ENCODE measurements at regions not wholly inside any gene's neighbourhood (a gene's known extent, or its start where the extent isn't known, plus 50 kb on each side); places are given as distances from the start of the nearest gene placed in this dataset.
"Not testable (repeated sequence)": the region's sequence is repeated elsewhere in the genome, so short reads cannot be mapped to it uniquely, and the experiment has no call there.

DNA sequence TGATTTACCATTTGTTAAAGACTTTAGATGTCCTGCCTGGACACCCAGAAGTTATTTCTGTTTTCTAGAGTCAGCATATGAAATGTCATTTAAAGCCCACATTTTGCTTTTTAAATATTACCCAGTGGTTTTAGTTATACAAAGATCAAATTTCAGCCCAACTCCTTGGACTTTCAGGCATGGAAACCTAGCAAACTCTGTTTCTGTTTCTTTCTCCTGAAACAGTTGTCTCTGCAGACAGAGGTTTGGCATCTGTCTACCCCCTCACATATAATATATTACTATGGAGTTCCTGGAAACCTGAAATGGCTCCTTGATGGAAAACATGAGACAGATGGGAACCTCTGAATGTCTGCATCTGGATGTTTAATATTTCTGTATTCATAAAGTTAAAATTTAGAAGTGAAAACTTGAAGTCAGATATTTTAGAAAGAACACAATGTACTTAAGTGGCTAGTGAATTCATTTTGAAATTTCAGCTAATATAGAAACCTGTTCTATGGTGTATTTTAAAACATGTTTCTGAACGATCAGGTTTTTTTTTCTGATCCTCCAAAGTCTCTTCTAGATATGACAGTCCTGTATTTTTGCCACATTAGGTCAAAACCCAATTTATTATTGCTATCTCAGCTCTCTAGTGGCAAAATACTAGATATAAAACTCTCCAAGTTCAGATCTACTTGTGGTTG lies 743.3 kb downstream of the CD109 start:
- intact Hi-C loops (cut with DNase I; ENCODE audit: low total_unique reads), result no loop called here
- no peak for DNase-seq
- no peaks in the 10 kb centered on the region for H3K27me3 ChIP-seq (replicated peaks in 1 of 7)
- H3K27ac ChIP-seq, result no peak overlapping the region
- H3K9me3 ChIP-seq, result peaks cover 0 to 4% (median 0%) of the 10 kb centered on the region in 8 donors
- no peaks in the 10 kb centered on the region for H3K4me1 ChIP-seq
- H3K4me3 ChIP-seq, result no peak overlapping the region
- 48 to 62% (median 57%) methylated on average over 1 of the region's 1 CpG for WGBS, 5 donors
- TF ChIP-seq, protein P1, sequence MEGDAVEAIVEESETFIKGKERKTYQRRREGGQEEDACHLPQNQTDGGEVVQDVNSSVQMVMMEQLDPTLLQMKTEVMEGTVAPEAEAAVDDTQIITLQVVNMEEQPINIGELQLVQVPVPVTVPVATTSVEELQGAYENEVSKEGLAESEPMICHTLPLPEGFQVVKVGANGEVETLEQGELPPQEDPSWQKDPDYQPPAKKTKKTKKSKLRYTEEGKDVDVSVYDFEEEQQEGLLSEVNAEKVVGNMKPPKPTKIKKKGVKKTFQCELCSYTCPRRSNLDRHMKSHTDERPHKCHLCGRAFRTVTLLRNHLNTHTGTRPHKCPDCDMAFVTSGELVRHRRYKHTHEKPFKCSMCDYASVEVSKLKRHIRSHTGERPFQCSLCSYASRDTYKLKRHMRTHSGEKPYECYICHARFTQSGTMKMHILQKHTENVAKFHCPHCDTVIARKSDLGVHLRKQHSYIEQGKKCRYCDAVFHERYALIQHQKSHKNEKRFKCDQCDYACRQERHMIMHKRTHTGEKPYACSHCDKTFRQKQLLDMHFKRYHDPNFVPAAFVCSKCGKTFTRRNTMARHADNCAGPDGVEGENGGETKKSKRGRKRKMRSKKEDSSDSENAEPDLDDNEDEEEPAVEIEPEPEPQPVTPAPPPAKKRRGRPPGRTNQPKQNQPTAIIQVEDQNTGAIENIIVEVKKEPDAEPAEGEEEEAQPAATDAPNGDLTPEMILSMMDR (IDR thresholded peaks at IDR 0.05 in 8 of 11, conservative IDR thresholded peaks at IDR 0.05 in 3 of 11), result no peak
- no peak for TF ChIP-seq POLR2AphosphoS5 (IDR thresholded peaks at IDR 0.05)
- TF ChIP-seq POLR2A (IDR thresholded peaks at IDR 0.05), result no peak
- H3K36me3 ChIP-seq, result no peaks in the 10 kb centered on the region

DNA sequence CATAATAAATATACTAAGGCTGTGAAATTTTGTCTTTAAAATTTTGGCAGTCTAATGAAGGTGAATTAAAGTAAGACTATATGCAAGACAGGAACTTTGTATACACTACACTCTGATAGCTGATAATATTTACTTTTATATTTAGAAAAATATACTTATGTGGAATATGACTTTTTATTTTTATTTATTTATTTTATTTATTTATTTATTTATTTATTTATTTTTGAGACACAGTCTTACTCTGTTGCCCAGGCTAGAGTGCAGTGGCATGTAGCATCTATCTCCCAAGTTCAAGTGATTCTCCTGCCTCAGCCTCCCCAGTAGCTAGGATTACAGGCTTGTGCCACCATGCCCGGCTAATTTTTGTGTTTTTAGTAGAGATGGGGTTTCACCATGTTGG lies 742.4 kb downstream of the CD109 start:
- H3K9me3 ChIP-seq; H3K4me3 ChIP-seq; intact Hi-C loops (cut with DNase I; ENCODE audit: low total_unique reads); H3K27me3 ChIP-seq (replicated peaks in 1 of 7); H3K4me1 ChIP-seq; H3K36me3 ChIP-seq; DNase-seq; H3K27ac ChIP-seq: not testable (repeated sequence)
- 64 to 78% (median 71%) methylated on average over 1 of the region's 1 CpG for WGBS, 5 donors

DNA sequence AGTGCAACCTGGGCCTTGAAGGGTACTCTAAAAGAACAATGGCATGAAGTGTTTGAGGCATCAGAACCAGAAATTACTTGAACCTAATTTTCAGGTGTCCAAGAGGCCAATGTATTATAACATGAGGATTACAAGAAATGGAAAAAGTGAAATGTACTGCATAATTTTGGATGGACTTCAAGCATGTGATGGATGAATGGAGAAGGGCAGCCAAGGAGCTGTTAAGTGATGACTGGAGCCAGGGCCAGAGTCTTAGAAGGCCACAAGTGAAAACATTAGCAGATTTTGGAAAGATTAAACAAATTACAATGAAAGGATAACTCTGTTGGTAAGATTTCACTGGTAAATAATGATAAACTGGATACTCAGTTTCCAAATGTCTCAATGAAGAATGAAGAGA lies 738.2 kb downstream of the CD109 start:
- H3K4me3 ChIP-seq, result no peak overlapping the region
- TF ChIP-seq, protein P1 (IDR thresholded peaks at IDR 0.05 in 8 of 11, conservative IDR thresholded peaks at IDR 0.05 in 3 of 11), result no peak
- TF ChIP-seq POLR2AphosphoS5 (IDR thresholded peaks at IDR 0.05), result no peak
- TF ChIP-seq POLR2A (IDR thresholded peaks at IDR 0.05), result no peak
- intact Hi-C loops (cut with DNase I; ENCODE audit: low total_unique reads), result no loop called here
- no peaks in the 10 kb centered on the region for H3K36me3 ChIP-seq
- H3K4me1 ChIP-seq, result no peaks in the 10 kb centered on the region
- no peak overlapping the region for H3K27ac ChIP-seq
- DNase-seq, result no peak
- H3K9me3 ChIP-seq, result peaks cover 0 to 4% (median 0%) of the 10 kb centered on the region in 8 donors
- no peaks in the 10 kb centered on the region for H3K27me3 ChIP-seq (replicated peaks in 1 of 7)

DNA sequence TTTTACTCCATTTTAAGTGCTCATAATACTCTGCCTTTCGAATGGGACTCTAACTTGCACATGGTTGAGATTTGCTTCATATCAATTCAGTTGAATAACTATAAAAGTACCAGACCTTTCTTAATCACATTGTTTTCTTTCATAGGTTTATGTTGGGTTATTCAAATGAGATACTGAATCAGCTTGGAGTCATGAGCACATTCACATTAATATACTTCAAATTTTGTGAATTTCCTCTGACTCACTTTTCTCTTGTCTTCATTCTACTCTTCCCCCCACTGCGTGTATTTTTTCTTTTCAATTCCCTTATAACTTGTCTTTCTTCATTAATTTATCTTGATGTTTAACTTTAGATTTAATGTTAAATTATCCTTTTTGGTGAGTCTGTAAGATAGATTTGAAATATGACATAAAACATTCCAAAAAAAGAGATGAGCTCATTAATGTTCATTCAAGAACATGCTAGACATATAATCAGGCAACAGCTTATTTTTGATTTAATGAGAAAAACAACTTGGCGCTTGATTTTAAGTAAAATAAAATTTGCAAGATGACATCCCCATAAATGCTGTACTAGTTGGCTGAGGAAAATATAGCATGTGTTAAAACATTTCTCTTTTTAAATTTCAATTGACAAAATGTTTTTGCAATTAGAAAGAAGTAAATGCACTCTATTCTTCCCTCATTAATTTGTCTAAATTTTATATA lies 736.0 kb downstream of the CD109 start:
- WGBS, 5 donors, result 78 to 85% (median 84%) methylated on average over 3 of the region's 3 CpGs
- Histone ChIP-seq H3K27ac (no peak overlapping the region), H3K9me3 (peaks cover 0 to 4% (median 0%) of the 10 kb centered on the region in 8 donors), H3K27me3 (replicated peaks in 1 of 7) (no peaks in the 10 kb centered on the region), H3K4me3 (no peak overlapping the region), H3K36me3 (no peaks in the 10 kb centered on the region), H3K4me1 (no peaks in the 10 kb centered on the region)
- TF ChIP-seq POLR2AphosphoS5 (IDR thresholded peaks at IDR 0.05) (no peak), POLR2A (IDR thresholded peaks at IDR 0.05) (no peak)
- TF ChIP-seq, protein P1 (IDR thresholded peaks at IDR 0.05 in 8 of 11, conservative IDR thresholded peaks at IDR 0.05 in 3 of 11), result no peak
- no peak for DNase-seq
- intact Hi-C loops (cut with DNase I; ENCODE audit: low total_unique reads), result no loop called here
